ENCODE measurements at regions not wholly inside any gene's neighbourhood (a gene's known extent, or its start where the extent isn't known, plus 50 kb on each side); places are given as distances from the start of the nearest gene placed in this dataset.
"Not testable (repeated sequence)": the region's sequence is repeated elsewhere in the genome, so short reads cannot be mapped to it uniquely, and the experiment has no call there.

- DNase-seq = no peak
Observed at GRCh38 chr3:118761291-118761606, 273.4 kb downstream of the IGSF11 start.

GRCh38 chr3:118765636-118766305 is 268.9 kb downstream of the IGSF11 start:
- no peak for DNase-seq

GRCh38 chr3:118766306-118766669 is 268.4 kb downstream of the IGSF11 start:
- DNase-seq = no peak

- DNase-seq = no peak
Observed at GRCh38 chr3:118772036-118772435, 262.6 kb downstream of the IGSF11 start.

GRCh38 chr3:118772547-118773011 is 262.1 kb downstream of the IGSF11 start:
- no peak for DNase-seq

- no peak for DNase-seq
Observed at GRCh38 chr3:118775021-118775420, 259.6 kb downstream of the IGSF11 start.

- DNase-seq = no peak
Observed at GRCh38 chr3:118778201-118778600, 256.4 kb downstream of the IGSF11 start.

GRCh38 chr3:118781232-118781631 is 253.4 kb downstream of the IGSF11 start:
- no peak for DNase-seq

GRCh38 chr3:118781839-118782238 is 252.8 kb downstream of the IGSF11 start:
- no peak for DNase-seq

GRCh38 chr3:118782755-118783202 is 251.9 kb downstream of the IGSF11 start:
- DNase-seq = no peak

- no peak for DNase-seq
Observed at GRCh38 chr3:118785415-118785814, 249.2 kb downstream of the IGSF11 start.

- DNase-seq = no peak
Observed at GRCh38 chr3:118791246-118791645, 243.4 kb downstream of the IGSF11 start.

- no peak for DNase-seq
Observed at GRCh38 chr3:118792191-118792590, 242.5 kb downstream of the IGSF11 start.

- no peak for DNase-seq
Observed at GRCh38 chr3:118793176-118793575, 241.5 kb downstream of the IGSF11 start.

- DNase-seq = no peak
Observed at GRCh38 chr3:118799303-118799702, 235.3 kb downstream of the IGSF11 start.

- no peak for DNase-seq
Observed at GRCh38 chr3:118801899-118802298, 232.7 kb downstream of the IGSF11 start.

- DNase-seq = no peak
Observed at GRCh38 chr3:118802325-118803095, 232.1 kb downstream of the IGSF11 start.

- DNase-seq = no peak
Observed at GRCh38 chr3:118803096-118803476, 231.6 kb downstream of the IGSF11 start.

GRCh38 chr3:118805007-118805406 is 229.6 kb downstream of the IGSF11 start:
- no peak for DNase-seq

GRCh38 chr3:118806423-118806822 is 228.2 kb downstream of the IGSF11 start:
- no peak for DNase-seq

- not testable (repeated sequence) for DNase-seq
Observed at GRCh38 chr3:118807349-118807748, 227.3 kb downstream of the IGSF11 start.

GRCh38 chr3:118808723-118809122 is 225.9 kb downstream of the IGSF11 start:
- DNase-seq = no peak

- no peak for DNase-seq
Observed at GRCh38 chr3:118809696-118810498, 224.7 kb downstream of the IGSF11 start.

Data from stimulated activated CD4-positive, alpha-beta T cell treated with anti-CD3 and anti-CD28 coated beads, Interleukin-4, amount 100 ng/mL, for 4 hours (primary cell).